Liver (tissue), 3 donors: ENCODE measurements at regions not wholly inside any gene's neighbourhood (a gene's known extent, or its start where the extent isn't known, plus 50 kb on each side); places are given as distances from the start of the nearest gene placed in this dataset.

ENCODE experiments used
- CTCF ChIP-seq: fragments of 150-350 bp; IDR thresholded peaks from 2 replicates; pipeline ENCODE4 v1.5.1; 2017; ENCODE audit warnings: improper control_type of control experiment, low read depth, low read length; ENCODE audit not compliant: missing input control
- RXRA ChIP-seq, 2 donors: IDR thresholded peaks; 2 replicates each; pipeline ENCODE4 v1.6.1; 2017 to 2018; ENCODE audit warnings: antibody characterized with exemption in 2 of 2, mild to moderate bottlenecking in 1 of 2
- SP1 ChIP-seq: IDR thresholded peaks from 2 replicates; pipeline ENCODE4 v1.6.1; 2018; ENCODE audit warnings: antibody characterized with exemption, mild to moderate bottlenecking
- TF ChIP-seq, protein P1 (sequence below): IDR thresholded peaks from 2 replicates; pipeline ENCODE4 v1.6.1; 2016; ENCODE audit warnings: antibody characterized with exemption, mild to moderate bottlenecking
- donor health status: healthy.
- donor health status: healthy.

DNA sequence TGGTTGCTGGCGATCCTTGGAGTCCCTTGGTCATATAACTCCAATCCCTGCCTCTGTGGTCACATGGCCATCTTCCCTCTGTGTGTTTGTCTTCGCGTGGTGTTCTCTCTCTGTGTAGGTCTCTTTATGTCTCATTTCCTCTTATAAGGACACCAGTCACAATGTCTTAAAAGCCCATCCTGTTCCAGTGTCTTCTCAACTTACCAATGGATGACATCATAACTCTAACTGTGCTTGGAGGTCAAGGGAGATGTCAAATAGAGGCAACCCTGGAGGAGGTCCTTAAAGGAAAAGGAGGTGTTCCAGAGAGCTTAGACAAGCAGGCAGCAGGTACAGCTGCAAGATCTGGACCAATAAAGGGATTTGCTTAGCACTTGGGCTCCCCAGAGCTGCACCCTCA, 143.0 kb downstream of the BUB3 start:
- TF ChIP-seq CTCF (no peak), SP1 (no peak), RXRA (IDR thresholded peaks at IDR 0.05) (no peak)
- TF ChIP-seq, protein P1, sequence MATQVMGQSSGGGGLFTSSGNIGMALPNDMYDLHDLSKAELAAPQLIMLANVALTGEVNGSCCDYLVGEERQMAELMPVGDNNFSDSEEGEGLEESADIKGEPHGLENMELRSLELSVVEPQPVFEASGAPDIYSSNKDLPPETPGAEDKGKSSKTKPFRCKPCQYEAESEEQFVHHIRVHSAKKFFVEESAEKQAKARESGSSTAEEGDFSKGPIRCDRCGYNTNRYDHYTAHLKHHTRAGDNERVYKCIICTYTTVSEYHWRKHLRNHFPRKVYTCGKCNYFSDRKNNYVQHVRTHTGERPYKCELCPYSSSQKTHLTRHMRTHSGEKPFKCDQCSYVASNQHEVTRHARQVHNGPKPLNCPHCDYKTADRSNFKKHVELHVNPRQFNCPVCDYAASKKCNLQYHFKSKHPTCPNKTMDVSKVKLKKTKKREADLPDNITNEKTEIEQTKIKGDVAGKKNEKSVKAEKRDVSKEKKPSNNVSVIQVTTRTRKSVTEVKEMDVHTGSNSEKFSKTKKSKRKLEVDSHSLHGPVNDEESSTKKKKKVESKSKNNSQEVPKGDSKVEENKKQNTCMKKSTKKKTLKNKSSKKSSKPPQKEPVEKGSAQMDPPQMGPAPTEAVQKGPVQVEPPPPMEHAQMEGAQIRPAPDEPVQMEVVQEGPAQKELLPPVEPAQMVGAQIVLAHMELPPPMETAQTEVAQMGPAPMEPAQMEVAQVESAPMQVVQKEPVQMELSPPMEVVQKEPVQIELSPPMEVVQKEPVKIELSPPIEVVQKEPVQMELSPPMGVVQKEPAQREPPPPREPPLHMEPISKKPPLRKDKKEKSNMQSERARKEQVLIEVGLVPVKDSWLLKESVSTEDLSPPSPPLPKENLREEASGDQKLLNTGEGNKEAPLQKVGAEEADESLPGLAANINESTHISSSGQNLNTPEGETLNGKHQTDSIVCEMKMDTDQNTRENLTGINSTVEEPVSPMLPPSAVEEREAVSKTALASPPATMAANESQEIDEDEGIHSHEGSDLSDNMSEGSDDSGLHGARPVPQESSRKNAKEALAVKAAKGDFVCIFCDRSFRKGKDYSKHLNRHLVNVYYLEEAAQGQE, result no peak
